ENCODE measurements at regions not wholly inside any gene's neighbourhood (a gene's known extent, or its start where the extent isn't known, plus 50 kb on each side); places are given as distances from the start of the nearest gene placed in this dataset.
"Not testable (repeated sequence)": the region's sequence is repeated elsewhere in the genome, so short reads cannot be mapped to it uniquely, and the experiment has no call there.

DNA sequence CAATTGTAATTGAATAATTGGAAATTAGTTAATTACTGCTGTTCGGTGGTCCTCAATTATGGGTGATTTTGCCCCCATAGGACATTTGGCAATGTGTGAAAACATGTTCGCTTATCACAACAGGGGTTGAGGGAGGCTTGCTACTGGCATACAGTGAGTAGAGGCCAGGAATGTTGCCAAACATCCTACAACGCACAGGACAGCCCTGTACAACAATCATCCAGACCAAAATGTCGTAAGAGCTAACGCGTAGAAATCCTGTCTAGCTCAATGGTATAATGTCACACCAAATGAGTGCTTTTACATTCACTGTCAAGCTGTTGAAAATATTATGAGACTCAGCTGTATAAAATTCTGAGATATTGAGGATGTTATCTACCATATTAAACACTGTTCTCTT lies 464.4 kb upstream of the TUSC1 start:
- no peak for DNase-seq

- no peak for DNase-seq
Measured at GRCh38 chr9:26142201-26142600, 464.0 kb upstream of the TUSC1 start.

GRCh38 chr9:26133537-26133936 lies 455.3 kb upstream of the TUSC1 start:
- DNase-seq: no peak

GRCh38 chr9:26132746-26133312 lies 454.6 kb upstream of the TUSC1 start:
- no peak for DNase-seq

GRCh38 chr9:26131886-26132285 lies 453.6 kb upstream of the TUSC1 start:
- no peak for DNase-seq

GRCh38 chr9:26129217-26129616 lies 451.0 kb upstream of the TUSC1 start:
- DNase-seq: no peak

- DNase-seq: no peak
Measured at GRCh38 chr9:26125693-26126092, 447.4 kb upstream of the TUSC1 start.

DNA sequence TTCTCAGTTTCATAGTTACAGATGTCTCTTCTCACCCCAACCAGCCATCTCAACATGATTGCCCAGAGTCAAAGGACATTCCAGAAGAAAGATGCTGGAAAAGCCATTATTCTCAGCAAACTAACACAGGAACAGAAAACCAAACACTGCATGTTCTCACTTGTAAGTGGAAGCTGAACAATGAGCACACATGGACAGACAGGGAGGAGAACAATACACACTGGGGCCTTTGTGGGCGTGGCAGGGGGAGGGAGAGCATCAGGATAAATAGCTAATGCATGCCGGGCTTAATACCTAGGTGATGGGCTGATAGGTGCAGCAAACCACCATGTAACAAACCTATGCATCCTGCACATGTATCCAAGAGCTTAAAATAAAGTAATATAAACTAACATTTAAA lies 437.8 kb upstream of the TUSC1 start:
- not testable (repeated sequence) for DNase-seq

GRCh38 chr9:26112724-26113123 lies 434.5 kb upstream of the TUSC1 start:
- no peak for DNase-seq

- DNase-seq: no peak
Measured at GRCh38 chr9:26086396-26086795, 408.2 kb upstream of the TUSC1 start.

- no peak for DNase-seq
Measured at GRCh38 chr9:26081847-26082246, 403.6 kb upstream of the TUSC1 start.

- DNase-seq: no peak
Measured at GRCh38 chr9:26078706-26079105, 400.5 kb upstream of the TUSC1 start.

- no peak for DNase-seq
Measured at GRCh38 chr9:26077860-26078259, 399.6 kb upstream of the TUSC1 start.

- no peak for DNase-seq
Measured at GRCh38 chr9:26067608-26068007, 389.4 kb upstream of the TUSC1 start.

DNA sequence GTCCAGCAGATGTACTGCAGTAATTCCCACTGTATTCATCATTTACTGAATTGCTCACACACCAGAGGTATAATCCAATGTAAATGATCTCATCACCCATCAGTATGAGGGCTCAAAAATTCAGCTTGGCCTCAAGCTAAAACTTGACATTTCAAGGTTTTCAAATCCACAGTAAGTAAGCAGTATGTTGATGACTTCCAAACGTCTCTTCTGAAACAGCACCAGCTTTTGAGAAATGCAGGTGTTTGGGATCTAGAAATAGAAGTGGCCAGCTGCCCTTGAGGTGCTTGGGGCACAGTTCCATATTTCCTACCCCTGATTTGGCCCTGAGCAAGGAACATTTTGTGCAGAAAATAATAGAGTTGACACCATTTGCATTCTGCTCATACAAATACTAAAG lies 388.0 kb upstream of the TUSC1 start:
- no peak for DNase-seq

DNA sequence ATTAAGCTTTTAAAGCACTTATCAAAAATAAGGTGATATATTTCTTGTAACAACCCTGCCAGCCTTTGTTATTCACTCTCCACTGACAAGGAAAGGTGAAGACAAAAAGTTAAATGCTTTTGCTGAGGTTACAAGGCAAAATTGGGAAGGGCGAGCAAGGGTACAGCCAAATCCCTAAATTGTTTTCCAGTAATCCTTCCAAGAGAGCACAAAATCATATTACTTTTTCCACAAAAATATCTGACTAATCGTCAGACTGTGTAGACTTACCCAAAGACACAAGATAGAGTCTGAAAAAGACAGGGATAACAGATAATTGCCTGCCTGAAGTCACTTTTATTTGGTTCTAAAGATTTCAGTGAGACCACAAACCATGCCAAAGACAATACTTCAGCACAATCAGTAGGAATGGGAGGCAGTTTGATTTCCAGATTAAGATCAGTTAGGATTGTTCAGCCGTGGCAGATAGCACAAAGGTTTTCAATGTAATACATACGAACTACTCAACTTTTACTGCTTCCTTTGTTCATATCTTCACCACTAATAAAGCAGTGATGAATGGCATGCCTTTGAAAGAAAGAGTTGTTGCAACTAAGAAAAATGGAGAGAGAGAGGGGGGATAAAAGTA lies 383.8 kb upstream of the TUSC1 start:
- no peak for DNase-seq

DNA sequence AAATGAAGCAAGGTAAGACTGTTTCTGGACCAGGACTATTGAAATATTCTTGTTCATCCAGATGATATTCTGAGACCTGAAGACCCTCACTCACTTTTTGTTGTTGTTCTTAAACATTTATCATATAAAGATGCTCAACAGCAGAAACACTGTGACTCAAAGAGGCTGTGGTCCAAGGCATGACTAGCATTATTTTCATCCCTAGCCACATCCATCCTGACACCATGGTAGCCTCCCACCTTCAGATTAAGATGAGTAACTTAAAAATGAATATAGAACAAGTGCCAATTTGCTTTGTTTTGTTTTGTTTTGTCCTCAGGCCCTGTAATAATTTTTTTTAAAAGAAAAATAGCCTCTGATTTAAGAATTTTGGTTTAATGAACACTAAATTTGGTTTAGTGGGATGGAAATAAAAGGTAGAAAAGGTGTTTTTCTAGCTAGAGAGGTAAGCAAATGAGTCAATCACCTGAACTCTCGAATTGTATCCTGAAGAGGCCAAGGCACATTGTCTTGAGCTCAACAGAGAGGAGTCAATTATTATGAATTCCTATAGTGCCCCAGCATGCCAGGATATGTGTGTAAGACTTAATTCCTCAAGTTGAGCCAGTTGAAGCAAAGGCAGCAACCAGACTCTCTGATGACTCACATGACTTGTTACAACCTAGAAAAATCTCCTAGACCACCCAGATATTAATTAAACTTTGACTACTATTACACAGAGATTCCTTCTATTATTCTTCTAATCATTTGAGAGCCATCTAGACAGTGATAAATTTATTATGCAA lies 380.1 kb upstream of the TUSC1 start:
- DNase-seq: no peak

GRCh38 chr9:26057050-26057449 lies 378.8 kb upstream of the TUSC1 start:
- DNase-seq: no peak

GRCh38 chr9:26054600-26055520 lies 376.6 kb upstream of the TUSC1 start:
- DNase-seq: no peak

DNA sequence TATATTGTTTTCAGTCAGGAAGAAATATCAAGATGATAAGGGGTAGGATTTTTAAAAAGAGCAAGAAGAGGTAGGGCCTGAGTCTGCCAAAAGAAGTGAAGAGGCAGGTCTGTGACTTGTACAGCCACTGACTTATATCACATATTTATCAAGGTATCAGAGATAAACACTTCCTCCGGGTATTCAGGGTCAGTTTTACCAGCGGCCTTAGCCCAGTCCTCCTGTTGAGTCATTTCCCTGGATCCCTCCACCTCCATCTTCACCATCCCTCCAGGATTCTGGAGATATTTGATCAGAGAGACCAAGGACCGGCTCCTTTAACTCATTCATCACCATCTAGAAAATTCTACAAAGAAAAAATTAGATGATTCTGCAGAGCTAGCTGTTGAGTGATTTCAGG lies 375.7 kb upstream of the TUSC1 start:
- no peak for DNase-seq

DNA sequence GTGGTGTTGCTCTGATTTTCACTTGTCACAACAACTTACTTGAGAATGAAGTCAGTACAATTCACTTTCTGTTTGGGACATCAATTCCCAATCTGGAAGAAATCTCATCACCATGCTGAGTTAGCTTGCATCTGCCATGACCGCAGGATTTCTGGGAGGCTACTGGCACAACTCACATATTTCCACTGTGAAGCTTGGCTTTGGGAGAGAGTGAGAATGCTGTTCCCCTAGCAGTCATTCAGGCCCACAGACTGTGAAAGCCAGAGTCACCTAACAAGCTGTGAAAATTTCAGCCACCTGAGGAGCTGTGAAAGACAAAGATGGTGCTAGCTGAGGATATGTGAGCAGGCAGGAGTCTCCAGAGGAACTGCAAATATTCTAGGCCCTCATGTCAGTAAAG lies 365.2 kb upstream of the TUSC1 start:
- no peak for DNase-seq

GRCh38 chr9:26034786-26035185 lies 356.5 kb upstream of the TUSC1 start:
- DNase-seq: no peak

GRCh38 chr9:26033336-26033735 lies 355.1 kb upstream of the TUSC1 start:
- no peak for DNase-seq
